H9 (cell line): ENCODE measurements at regions not wholly inside any gene's neighbourhood (a gene's known extent, or its start where the extent isn't known, plus 50 kb on each side); places are given as distances from the start of the nearest gene placed in this dataset.

ENCODE experiments used
- DNase-seq: peaks from one replicate; pipeline ENCODE4 v3.0.0-alpha.2; 2017
- H2AFZ ChIP-seq: one replicate; pipeline ENCODE4 v1.6.1; 2013; ENCODE audit warnings: mild to moderate bottlenecking, low read length, control low read depth, moderate library complexity
- H2AK5ac ChIP-seq: 2 replicates; pipeline ENCODE4 v1.6.1; 2013; ENCODE audit warnings: low read length, control low read depth, mixed read lengths; ENCODE audit not compliant: insufficient read length
- H2BK120ac ChIP-seq: one replicate; pipeline ENCODE4 v1.6.1; 2013; ENCODE audit warnings: low read depth, mild to moderate bottlenecking, low read length, control low read depth, inconsistent platforms; ENCODE audit not compliant: poor library complexity, severe bottlenecking
- H2BK12ac ChIP-seq: 2 replicates; pipeline ENCODE4 v1.6.1; 2013; ENCODE audit warnings: low read length, control low read depth, mixed read lengths, low read depth; ENCODE audit not compliant: insufficient read length
- H2BK15ac ChIP-seq: 2 replicates; pipeline ENCODE4 v1.6.1; 2013; ENCODE audit warnings: low read depth, low read length, control low read depth
- H2BK20ac ChIP-seq: one replicate; pipeline ENCODE4 v1.6.1; 2013; ENCODE audit warnings: low read depth, mild to moderate bottlenecking, low read length, control low read depth, inconsistent platforms; ENCODE audit not compliant: poor library complexity, severe bottlenecking
- H2BK5ac ChIP-seq: 2 replicates; pipeline ENCODE4 v1.6.1; 2013; ENCODE audit warnings: low read length, control low read depth, mixed read lengths; ENCODE audit not compliant: insufficient read length
- H3K14ac ChIP-seq: 2 replicates; pipeline ENCODE4 v1.6.1; 2013; ENCODE audit warnings: low read length, control low read depth; ENCODE audit not compliant: insufficient read depth
- H3K18ac ChIP-seq: 2 replicates; pipeline ENCODE4 v1.6.1; 2013; ENCODE audit warnings: low read depth, mild to moderate bottlenecking, mixed read lengths, low read length, control low read depth; ENCODE audit not compliant: insufficient read length
- H3K23ac ChIP-seq: 2 replicates; pipeline ENCODE4 v1.6.1; 2013; ENCODE audit warnings: low read length, control low read depth, mixed read lengths, low read depth; ENCODE audit not compliant: insufficient read length
- H3K23me2 ChIP-seq: 2 replicates; pipeline ENCODE4 v1.6.1; 2013; ENCODE audit warnings: low read depth, mild to moderate bottlenecking, mixed read lengths, low read length, control low read depth; ENCODE audit not compliant: insufficient read length, poor library complexity, severe bottlenecking
- H3K27ac ChIP-seq: 2 replicates; pipeline ENCODE4 v1.5.1; 2013; ENCODE audit warnings: low read length, control low read depth, mixed read lengths, low read depth; ENCODE audit not compliant: insufficient read length
- H3K27me3 ChIP-seq: 2 replicates; pipeline ENCODE4 v1.6.1; 2013; ENCODE audit warnings: low read length, control low read depth, inconsistent platforms; ENCODE audit not compliant: insufficient read depth
- H3K4ac ChIP-seq: 2 replicates; pipeline ENCODE4 v1.6.1; 2013; ENCODE audit warnings: low read depth, mild to moderate bottlenecking, control low read depth, inconsistent platforms, low read length, moderate library complexity
- H3K4me1 ChIP-seq: 2 replicates; pipeline ENCODE4 v1.6.1; 2013; ENCODE audit warnings: low read length, control low read depth, inconsistent platforms; ENCODE audit not compliant: insufficient read depth
- H3K4me2 ChIP-seq: 2 replicates; pipeline ENCODE4 v1.6.1; 2013; ENCODE audit warnings: low read length, control low read depth, mixed read lengths; ENCODE audit not compliant: insufficient read length, insufficient read depth
- H3K56ac ChIP-seq: 2 replicates; pipeline ENCODE4 v1.6.1; 2013; ENCODE audit warnings: low read depth, mild to moderate bottlenecking, mixed read lengths, low read length, control low read depth; ENCODE audit not compliant: insufficient read length
- H3K79me1 ChIP-seq: 2 replicates; pipeline ENCODE4 v1.6.1; 2013; ENCODE audit warnings: low read depth, mild to moderate bottlenecking, moderate library complexity, low read length, control low read depth, inconsistent platforms; ENCODE audit not compliant: insufficient read depth, poor library complexity, severe bottlenecking
- H3K79me2 ChIP-seq: 2 replicates; pipeline ENCODE4 v1.6.1; 2013; ENCODE audit warnings: low read length, control low read depth, inconsistent platforms; ENCODE audit not compliant: insufficient read depth
- H3K9ac ChIP-seq: 2 replicates; pipeline ENCODE4 v1.6.1; 2013; ENCODE audit warnings: low read length, control low read depth, mixed read lengths; ENCODE audit not compliant: insufficient read length; ENCODE audit errors: extremely low read depth
- H3K9me3 ChIP-seq: one replicate; pipeline ENCODE4 v1.6.1; 2013; ENCODE audit warnings: low read depth, low read length, inconsistent platforms; ENCODE audit not compliant: control insufficient read depth
- H3T11ph ChIP-seq: one replicate; pipeline ENCODE4 v1.6.1; 2013; ENCODE audit warnings: mild to moderate bottlenecking, low read length, control low read depth, inconsistent platforms
- H4K20me1 ChIP-seq: one replicate; pipeline ENCODE4 v1.6.1; 2013; ENCODE audit not compliant: control insufficient read depth, insufficient read length, insufficient read depth
- H4K5ac ChIP-seq: 2 replicates; pipeline ENCODE4 v1.6.1; 2013; ENCODE audit warnings: low read depth, mild to moderate bottlenecking, mixed read lengths, low read length, control low read depth; ENCODE audit not compliant: insufficient read length
- H4K8ac ChIP-seq: replicated peaks from 2 replicates; pipeline ENCODE4 v1.6.1; 2013; ENCODE audit warnings: low read length, control low read depth, mixed read lengths, low read depth; ENCODE audit not compliant: insufficient read length
- H4K91ac ChIP-seq: 2 replicates; pipeline ENCODE4 v1.6.1; 2013; ENCODE audit warnings: low read depth, mild to moderate bottlenecking, moderate library complexity, mixed read lengths, low read length, control low read depth; ENCODE audit not compliant: insufficient read length
- H3K27ac Mint-ChIP-seq, 3 experiments: 2 replicates in 2 of 3; 3 replicates in 1 of 3; pipeline ENCODE4 v1.8.0; 2020 to 2021; ENCODE audit warnings: mixed read lengths in 3 of 3, mild to moderate bottlenecking in 1 of 3, moderate library complexity in 1 of 3
- H3K27me3 Mint-ChIP-seq: 2 replicates; pipeline ENCODE4 v1.8.0; 2021; ENCODE audit warnings: low read depth, mild to moderate bottlenecking, moderate library complexity, mixed read lengths
- H3K36me3 Mint-ChIP-seq, 3 experiments: 2 replicates in 2 of 3; 3 replicates in 1 of 3; pipeline ENCODE4 v1.8.0; 2020 to 2021; ENCODE audit warnings: low read depth in 3 of 3, mixed read lengths in 3 of 3; ENCODE audit not compliant: insufficient read depth in 1 of 3
- H3K4me1 Mint-ChIP-seq, 2 experiments: 2 replicates each; pipeline ENCODE4 v1.8.0; 2020; ENCODE audit warnings: mixed read lengths in 2 of 2
- H3K4me3 Mint-ChIP-seq, 2 experiments: 2 replicates in 1 of 2; 3 replicates in 1 of 2; pipeline ENCODE4 v1.8.0; 2020 to 2021; ENCODE audit warnings: mild to moderate bottlenecking in 2 of 2, mixed read lengths in 2 of 2, moderate library complexity in 1 of 2
- H3K9me3 Mint-ChIP-seq, 2 experiments: 2 replicates in 1 of 2; 3 replicates in 1 of 2; pipeline ENCODE4 v1.8.0; 2020; ENCODE audit warnings: mild to moderate bottlenecking in 2 of 2, mixed read lengths in 2 of 2, moderate library complexity in 1 of 2
- WGBS: extraction: QIAGEN DNeasy Blood & Tissue Kit; methylation state at CpG from one replicate; pipeline ENCODE4 v1.1.7; 2013; ENCODE audit warnings: missing lambda C conversion rate, low lambda C conversion rate, mixed read lengths; ENCODE audit not compliant: insufficient read length; ENCODE audit errors: extremely low coverage; 5-methylcytosine and 5-hydroxymethylcytosine counted together
- TF ChIP-seq, protein P1 (sequence below): fragments of 200-600 bp; sonication (generic); conservative IDR thresholded peaks from 3 replicates; pipeline ENCODE4 v1.8.0; 2021; ENCODE audit warnings: antibody characterized with exemption, mild to moderate bottlenecking

DNA sequence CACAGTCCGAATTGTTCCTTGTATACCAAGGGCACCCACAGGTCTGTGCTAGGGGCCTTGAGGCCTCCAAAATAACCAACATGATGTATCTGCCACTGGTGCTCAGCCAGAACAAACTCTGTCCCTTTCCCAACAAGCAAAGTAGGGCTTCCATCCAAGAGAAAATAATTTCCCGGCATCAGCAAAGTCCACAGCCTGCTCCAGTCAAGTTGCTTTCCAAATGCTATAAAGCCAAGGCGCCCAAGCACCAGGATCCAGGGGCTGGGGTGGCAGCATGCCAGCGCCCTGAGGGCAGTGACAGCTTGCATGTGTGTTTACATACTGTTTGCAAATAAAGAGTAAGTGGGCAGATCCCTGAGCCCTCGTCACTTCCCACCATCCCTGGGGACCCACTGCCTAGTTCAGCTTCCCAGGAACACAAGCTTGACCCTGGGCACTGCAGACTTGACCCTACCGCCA is 155.9 kb downstream of the ERCC6L2 start:
- H3K23me2 ChIP-seq, result peaks cover 9% of the 10 kb centered on the region
- H3K4me2 ChIP-seq, result no peak overlapping the region
- H3K56ac ChIP-seq, result no peak overlapping the region
- H3K36me3 Mint-ChIP-seq, result peaks cover 4 to 15% (median 5%) of the 10 kb centered on the region in 3 experiments; a peak in 5 of 7 replicates
- no peak overlapping the region for H3T11ph ChIP-seq
- no peak overlapping the region for H3K27ac ChIP-seq
- no peak overlapping the region for H2BK15ac ChIP-seq
- H3K79me1 ChIP-seq, result no peaks in the 10 kb centered on the region
- TF ChIP-seq, protein P1, sequence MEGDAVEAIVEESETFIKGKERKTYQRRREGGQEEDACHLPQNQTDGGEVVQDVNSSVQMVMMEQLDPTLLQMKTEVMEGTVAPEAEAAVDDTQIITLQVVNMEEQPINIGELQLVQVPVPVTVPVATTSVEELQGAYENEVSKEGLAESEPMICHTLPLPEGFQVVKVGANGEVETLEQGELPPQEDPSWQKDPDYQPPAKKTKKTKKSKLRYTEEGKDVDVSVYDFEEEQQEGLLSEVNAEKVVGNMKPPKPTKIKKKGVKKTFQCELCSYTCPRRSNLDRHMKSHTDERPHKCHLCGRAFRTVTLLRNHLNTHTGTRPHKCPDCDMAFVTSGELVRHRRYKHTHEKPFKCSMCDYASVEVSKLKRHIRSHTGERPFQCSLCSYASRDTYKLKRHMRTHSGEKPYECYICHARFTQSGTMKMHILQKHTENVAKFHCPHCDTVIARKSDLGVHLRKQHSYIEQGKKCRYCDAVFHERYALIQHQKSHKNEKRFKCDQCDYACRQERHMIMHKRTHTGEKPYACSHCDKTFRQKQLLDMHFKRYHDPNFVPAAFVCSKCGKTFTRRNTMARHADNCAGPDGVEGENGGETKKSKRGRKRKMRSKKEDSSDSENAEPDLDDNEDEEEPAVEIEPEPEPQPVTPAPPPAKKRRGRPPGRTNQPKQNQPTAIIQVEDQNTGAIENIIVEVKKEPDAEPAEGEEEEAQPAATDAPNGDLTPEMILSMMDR, result no peak
- no peak overlapping the region for H2AFZ ChIP-seq
- H3K4ac ChIP-seq, result no peak overlapping the region
- peaks cover 19 to 22% of the 10 kb centered on the region in 2 experiments for H3K9me3 Mint-ChIP-seq
- H3K23ac ChIP-seq, result no peak overlapping the region
- H3K27me3 Mint-ChIP-seq, result peaks cover 66% of the 10 kb centered on the region
- H3K4me3 Mint-ChIP-seq, result no peak overlapping the region
- H2BK5ac ChIP-seq, result no peak overlapping the region
- H4K5ac ChIP-seq, result no peak overlapping the region
- no peaks in the 10 kb centered on the region for H4K20me1 ChIP-seq
- H3K9ac ChIP-seq, result no peak overlapping the region
- H2BK120ac ChIP-seq, result no peak overlapping the region
- no peak overlapping the region for H2AK5ac ChIP-seq
- no peak overlapping the region for H3K18ac ChIP-seq
- peaks cover 10% of the 10 kb centered on the region for H3K9me3 ChIP-seq
- H4K91ac ChIP-seq, result no peak overlapping the region
- no peaks in the 10 kb centered on the region; the same call in 1 of the 2 replicates for H3K4me1 ChIP-seq
- peaks cover 0 to 14% of the 10 kb centered on the region in 2 experiments for H3K4me1 Mint-ChIP-seq
- DNase-seq, result no peak
- no peak overlapping the region for H3K27ac Mint-ChIP-seq
- no peak overlapping the region for H4K8ac ChIP-seq
- H3K27me3 ChIP-seq, result peaks cover 21% of the 10 kb centered on the region; the same call in 1 of the 2 replicates
- no peak overlapping the region for H3K14ac ChIP-seq
- no peak overlapping the region for H2BK20ac ChIP-seq
- WGBS, result no CpG with 5 or more reads among the region's 6 CpGs
- H2BK12ac ChIP-seq, result no peak overlapping the region
- H3K79me2 ChIP-seq, result no peaks in the 10 kb centered on the region
